HG03280 (cell line): ENCODE measurements at regions not wholly inside any gene's neighbourhood (a gene's known extent, or its start where the extent isn't known, plus 50 kb on each side); places are given as distances from the start of the nearest gene placed in this dataset.
"Not testable (repeated sequence)": the region's sequence is repeated elsewhere in the genome, so short reads cannot be mapped to it uniquely, and the experiment has no call there.

Source experiments
- ATAC-seq: cut with Tn5 transposase; IDR thresholded peaks from one replicate; pipeline ENCODE4 v1.9.1; 2021; ENCODE audit warnings: mild to moderate bottlenecking, moderate library complexity; ENCODE audit not compliant: unreplicated experiment

GRCh38 chr1:208461680-208462079 lies 217.5 kb upstream of the PLXNA2 start:
- no peak for ATAC-seq

DNA sequence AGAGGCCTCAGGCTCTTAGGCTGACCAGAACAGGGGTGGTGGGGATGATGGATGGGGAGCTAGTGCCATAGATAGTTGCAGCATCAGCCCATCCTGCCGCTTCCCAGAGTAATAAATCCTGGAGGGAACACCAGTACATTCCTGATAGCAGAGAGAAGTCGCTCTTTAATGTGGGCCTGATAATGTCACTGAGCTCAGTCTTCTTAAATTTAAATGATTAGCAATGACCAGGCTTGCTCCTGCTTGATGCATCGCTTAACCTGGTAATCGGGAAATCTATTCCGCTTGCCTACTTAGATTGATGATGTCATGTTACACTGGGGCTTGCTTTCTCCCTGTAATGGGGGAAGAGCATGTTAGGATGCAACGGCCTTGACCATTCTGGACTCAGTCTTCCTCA lies 218.6 kb upstream of the PLXNA2 start:
- ATAC-seq, result no peak

GRCh38 chr1:208465266-208465665 lies 221.1 kb upstream of the PLXNA2 start:
- no peak for ATAC-seq

DNA sequence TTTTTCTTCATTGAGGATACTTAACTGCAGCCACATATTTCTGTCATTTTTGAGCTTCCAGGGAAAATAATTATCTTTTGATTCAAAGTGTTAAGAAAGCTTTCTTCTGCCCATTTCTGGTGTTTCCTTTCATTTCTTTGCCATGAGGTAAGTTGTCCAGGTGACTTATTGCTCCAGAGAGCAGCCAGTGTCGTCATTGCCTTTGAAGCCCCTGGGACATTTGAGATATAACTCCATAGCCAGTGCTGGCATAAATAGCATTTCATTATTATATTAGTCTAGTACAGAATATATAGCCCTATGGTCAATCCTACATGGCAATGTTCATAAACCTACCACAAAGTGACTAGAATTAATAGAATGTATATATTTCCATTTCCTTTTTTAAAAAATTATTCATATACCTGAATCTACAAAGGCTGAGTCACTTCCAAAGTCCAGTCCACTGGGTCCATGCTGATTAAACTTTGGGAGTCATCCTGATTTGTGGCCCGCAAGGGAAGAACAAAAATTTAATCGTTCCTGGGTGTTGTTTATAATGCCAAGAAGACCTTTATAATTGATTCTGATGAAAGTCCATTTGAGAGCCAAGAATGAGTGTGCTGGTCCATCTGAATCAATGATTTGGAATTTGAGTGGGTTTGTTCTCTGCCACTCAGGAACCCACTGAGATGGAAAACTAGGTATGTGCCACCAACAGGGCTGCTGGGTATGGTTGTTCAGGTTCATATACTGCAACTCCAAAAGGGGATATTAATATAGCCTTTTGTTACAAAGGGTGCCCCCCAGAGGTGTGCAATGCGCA lies 221.8 kb upstream of the PLXNA2 start:
- no peak for ATAC-seq

DNA sequence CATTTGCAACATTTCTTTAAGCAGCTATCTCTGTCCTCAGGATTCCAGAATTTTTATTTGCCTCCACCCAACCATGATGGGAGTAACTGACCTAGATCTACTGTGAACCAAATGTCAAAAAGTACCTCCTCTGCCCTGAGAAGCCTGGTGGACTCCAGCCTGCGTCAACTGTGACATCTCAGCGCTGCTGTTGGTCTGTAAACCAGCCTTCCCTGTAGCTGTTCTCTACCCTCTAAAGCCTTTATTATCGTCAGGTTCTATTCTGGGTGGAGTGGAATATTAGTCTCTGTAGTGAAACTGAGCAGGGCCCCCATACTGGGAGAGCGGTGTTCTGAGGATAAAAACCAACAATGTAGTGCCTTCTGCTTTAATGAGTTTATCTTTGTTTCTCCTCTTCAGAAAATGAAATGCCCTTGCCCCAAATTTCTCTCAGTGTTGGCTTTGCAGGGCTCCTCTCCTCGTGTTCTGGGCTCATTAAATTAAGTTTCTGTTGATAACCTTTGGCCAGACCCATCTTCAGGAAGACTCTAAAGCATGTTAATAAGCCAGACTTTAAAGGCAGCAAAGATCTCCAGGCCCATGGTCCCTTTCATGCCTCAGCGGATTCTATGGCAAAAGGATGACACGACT lies 223.1 kb upstream of the PLXNA2 start:
- ATAC-seq, result no peak

GRCh38 chr1:208475449-208475848 lies 231.3 kb upstream of the PLXNA2 start:
- no peak for ATAC-seq

- ATAC-seq, result no peak
Measured at GRCh38 chr1:208475951-208476845, 232.0 kb upstream of the PLXNA2 start.

GRCh38 chr1:208476846-208477170 lies 232.6 kb upstream of the PLXNA2 start:
- no peak for ATAC-seq

DNA sequence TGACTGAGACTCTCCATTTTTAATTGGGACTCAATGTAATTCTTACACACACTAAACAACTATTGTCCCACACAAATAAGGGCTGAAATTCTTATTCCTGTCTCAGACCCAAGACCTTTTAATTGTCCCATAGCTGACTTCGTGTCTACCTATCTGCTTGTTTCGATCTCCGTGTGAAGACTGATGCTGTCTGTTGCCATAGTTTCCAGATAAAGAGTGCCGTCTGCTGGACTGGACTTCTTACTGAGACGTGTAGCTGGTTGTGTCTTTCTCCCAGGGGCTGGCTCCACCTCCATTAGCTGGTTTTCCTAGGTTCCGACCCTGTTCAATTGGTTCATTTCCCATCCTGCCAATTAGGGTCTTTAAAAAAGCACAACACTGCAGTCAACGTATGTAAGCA lies 235.3 kb upstream of the PLXNA2 start:
- ATAC-seq, result no peak

DNA sequence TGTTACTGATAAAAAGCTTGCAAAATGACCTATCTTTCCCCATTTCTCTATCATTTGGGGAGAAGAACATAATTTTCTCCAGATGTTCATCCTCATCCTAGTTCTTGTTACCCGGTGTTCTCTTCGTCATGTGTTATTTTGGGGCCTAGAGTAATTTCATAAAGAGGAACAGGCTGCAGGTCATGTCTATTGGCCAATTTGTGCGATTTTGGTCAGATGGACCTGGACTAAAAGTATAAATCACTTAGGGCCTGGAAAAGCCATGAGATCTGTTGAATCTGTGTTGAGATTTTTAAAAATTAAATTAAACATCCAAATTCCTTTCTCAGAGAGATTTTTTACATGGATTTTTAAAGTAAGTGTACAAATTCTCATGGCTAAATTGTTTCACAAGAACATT lies 241.3 kb upstream of the PLXNA2 start:
- ATAC-seq, result no peak

DNA sequence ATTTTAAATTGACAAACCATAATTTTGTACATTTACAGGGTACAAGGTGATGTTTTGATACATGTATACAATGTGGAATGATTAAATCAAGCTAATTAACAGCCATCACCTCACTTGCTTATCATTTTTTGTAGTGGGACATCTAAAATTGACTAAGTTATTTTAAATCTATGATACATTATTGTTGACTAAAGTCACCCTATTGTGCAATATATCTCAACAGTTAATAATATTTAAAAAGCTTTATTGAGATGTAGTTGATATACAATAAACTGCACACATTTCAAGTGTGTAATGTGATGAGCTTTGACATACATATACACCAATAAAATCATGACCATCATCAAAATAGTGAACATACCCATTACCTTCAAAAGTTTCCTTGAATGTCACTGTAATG lies 242.5 kb upstream of the PLXNA2 start:
- ATAC-seq, result no peak

DNA sequence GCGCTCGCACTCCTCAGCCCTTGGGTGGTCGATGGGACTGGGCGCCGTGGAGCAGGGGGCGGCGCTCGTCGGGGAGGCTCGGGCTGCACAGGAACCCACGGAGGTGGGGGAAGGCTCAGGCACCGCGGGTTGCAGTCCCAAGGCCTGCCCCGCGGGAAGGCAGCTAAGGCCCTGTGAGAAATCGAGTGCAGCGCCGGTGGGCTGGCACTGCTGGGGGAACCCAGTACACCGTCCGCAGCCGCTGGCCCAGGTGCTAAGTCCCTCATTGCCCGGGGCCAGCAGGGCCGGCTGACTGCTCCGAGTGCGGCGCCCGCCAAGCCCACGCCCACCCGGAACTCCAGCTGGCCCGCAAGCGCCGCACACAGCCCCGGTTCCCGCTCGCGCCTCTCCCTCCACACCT lies 244.2 kb upstream of the PLXNA2 start:
- ATAC-seq, result not testable (repeated sequence)

DNA sequence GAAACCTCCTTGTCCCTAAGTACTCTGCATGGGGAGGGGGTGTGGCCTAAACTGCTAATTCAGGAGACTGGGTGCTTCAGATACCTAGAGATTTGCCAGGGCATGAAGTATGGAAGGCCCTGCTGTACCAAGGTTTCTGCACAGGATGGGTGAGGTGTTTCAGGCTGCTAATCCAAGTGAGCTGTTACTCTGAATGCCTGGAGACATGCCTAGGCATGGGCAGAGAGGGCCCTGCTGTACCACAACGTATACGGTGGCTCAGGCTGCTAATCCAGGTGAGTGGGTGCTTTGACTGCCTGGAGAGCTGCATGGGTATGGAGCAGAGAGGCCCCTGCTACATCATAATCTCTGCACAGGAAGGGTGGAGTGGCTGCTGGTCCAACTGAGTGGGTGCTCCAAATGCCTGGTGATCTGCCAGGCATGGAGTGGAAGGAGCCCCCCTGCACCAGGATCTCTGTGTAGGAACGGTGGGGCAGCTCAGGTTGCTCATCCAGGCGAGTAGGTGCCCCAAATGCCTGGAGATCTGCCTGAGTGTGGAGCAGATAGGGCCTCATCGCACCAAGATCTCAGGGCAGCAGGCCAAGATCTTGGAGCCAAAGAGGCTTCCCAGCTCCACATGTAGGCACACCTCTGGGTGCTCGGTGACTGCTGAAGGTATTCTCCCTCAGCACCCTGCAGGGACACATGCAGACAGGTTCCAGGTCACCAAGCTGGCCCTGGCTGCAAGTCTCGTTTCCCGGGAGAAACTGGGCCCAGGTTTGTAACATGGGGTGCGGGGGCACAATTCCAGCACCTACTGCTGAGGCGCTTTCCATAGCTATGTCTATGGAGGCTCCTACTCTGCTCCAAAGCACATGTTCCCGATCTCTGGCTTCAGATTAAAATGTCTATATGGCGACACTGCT lies 252.5 kb upstream of the PLXNA2 start:
- no peak for ATAC-seq

- no peak for ATAC-seq
Measured at GRCh38 chr1:208497866-208498541, 253.8 kb upstream of the PLXNA2 start.

DNA sequence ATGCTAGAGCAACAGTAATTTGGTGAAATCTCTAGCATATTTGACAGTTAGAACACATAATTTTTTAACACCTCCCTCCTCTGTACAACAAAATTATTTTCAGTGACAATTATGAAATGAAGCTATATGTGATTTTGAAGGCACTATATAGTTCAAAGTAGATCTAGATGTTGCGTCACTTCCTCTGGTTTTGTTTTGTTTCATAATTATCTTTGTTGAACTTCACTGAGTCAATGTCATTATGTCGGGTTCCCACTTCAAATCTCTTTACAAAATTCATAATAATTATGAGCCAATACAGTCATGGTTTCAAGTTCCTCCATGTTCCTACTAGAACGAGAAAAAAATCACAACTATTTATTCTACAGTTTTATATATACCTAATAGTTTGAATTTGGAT lies 254.8 kb upstream of the PLXNA2 start:
- ATAC-seq, result no peak

- no peak for ATAC-seq
Measured at GRCh38 chr1:208499601-208500000, 255.4 kb upstream of the PLXNA2 start.

GRCh38 chr1:208500375-208500774 lies 256.2 kb upstream of the PLXNA2 start:
- no peak for ATAC-seq

DNA sequence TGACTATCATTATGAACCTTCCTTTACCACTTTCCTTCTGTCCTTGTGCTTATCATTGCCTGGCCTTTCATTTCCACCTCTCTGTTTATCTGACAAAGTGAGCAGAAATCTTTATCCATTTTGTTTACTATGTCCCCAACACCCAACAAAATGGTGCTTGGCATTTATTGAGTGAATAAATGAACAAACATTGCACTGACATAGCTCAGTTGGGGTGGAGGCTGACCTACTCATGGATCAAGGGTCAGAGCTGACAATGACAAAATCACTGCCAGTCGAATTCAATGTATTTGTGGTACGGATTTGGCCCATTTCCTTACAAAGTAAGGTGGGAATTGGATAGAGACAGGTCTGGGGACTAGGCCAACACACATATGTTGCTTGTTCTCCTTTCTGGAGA lies 257.4 kb upstream of the PLXNA2 start:
- ATAC-seq, result no peak

DNA sequence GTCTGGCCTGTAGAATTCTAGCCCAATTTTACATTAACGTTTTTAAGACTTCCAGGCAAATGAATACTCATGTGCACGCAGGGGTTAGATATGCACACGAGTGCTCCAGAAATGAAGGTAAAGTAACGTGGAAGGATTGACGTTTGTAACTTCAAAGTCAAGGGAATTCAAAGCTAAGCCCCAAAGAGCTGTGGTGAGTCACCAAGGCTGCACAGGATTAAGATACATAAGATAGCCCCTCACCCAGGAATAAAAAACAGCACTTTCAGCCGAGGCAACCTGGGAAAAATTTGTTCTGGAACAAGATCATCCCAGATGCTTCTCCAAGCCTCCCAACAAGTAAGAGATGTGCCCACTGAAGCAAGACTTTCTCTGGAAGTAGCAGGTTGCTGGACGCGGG lies 259.6 kb upstream of the PLXNA2 start:
- no peak for ATAC-seq

- no peak for ATAC-seq
Measured at GRCh38 chr1:208506812-208507211, 262.6 kb upstream of the PLXNA2 start.
